DMS53 (cell line): ENCODE measurements at regions not wholly inside any gene's neighbourhood (a gene's known extent, or its start where the extent isn't known, plus 50 kb on each side); places are given as distances from the start of the nearest gene placed in this dataset.

Experiments
- DNase-seq: peaks from one replicate; lab custom pipeline; 2025; lab: John Stamatoyannopoulos, UW

GRCh38 chr15:56868170-56868569 lies 50.3 kb upstream of the TCF12 start:
- DNase-seq, result no peak

- peak; percentile 5 for DNase-seq
These were observed 51.6 kb upstream of the TCF12 start for GRCh38 chr15:56866803-56867202.

GRCh38 chr15:56857828-56858227 lies 60.6 kb upstream of the TCF12 start:
- no peak for DNase-seq

- no peak for DNase-seq
These were observed 61.5 kb upstream of the TCF12 start for GRCh38 chr15:56856934-56857333.

GRCh38 chr15:56844892-56845291 lies 73.6 kb upstream of the TCF12 start:
- peak; percentile 5 for DNase-seq

- DNase-seq, result no peak
These were observed 74.0 kb upstream of the TCF12 start for GRCh38 chr15:56844471-56844870.

- no peak for DNase-seq
These were observed 78.8 kb upstream of the TCF12 start for GRCh38 chr15:56839641-56840040.

- no peak for DNase-seq
These were observed 79.3 kb upstream of the TCF12 start for GRCh38 chr15:56839099-56839498.

- no peak for DNase-seq
These were observed 80.4 kb upstream of the TCF12 start for GRCh38 chr15:56838085-56838484.

GRCh38 chr15:56837273-56837672 lies 81.2 kb upstream of the TCF12 start:
- DNase-seq, result no peak

GRCh38 chr15:56835718-56836171 lies 82.7 kb upstream of the TCF12 start:
- DNase-seq, result peak; percentile 12

GRCh38 chr15:56832125-56832524 lies 86.3 kb upstream of the TCF12 start:
- no peak for DNase-seq

GRCh38 chr15:56831467-56832005 lies 86.9 kb upstream of the TCF12 start:
- no peak for DNase-seq

GRCh38 chr15:56824175-56824574 lies 90.9 kb upstream of the ZNF280D start:
- no peak for DNase-seq

GRCh38 chr15:56821721-56822425 lies 88.6 kb upstream of the ZNF280D start:
- peak; percentile 65 for DNase-seq

GRCh38 chr15:56820333-56820732 lies 87.0 kb upstream of the ZNF280D start:
- DNase-seq, result no peak

- no peak for DNase-seq
These were observed 84.2 kb upstream of the ZNF280D start for GRCh38 chr15:56817321-56818080.

GRCh38 chr15:56816781-56817180 lies 83.5 kb upstream of the ZNF280D start:
- DNase-seq, result no peak

GRCh38 chr15:56815247-56815646 lies 81.9 kb upstream of the ZNF280D start:
- DNase-seq, result no peak

- DNase-seq, result no peak
These were observed 81.1 kb upstream of the ZNF280D start for GRCh38 chr15:56814429-56814828.

GRCh38 chr15:56813995-56814394 lies 80.7 kb upstream of the ZNF280D start:
- no peak for DNase-seq

GRCh38 chr15:56812961-56813360 lies 79.7 kb upstream of the ZNF280D start:
- DNase-seq, result no peak

- no peak for DNase-seq
These were observed 78.9 kb upstream of the ZNF280D start for GRCh38 chr15:56812221-56812620.
